ENCODE measurements at regions not wholly inside any gene's neighbourhood (a gene's known extent, or its start where the extent isn't known, plus 50 kb on each side); places are given as distances from the start of the nearest gene placed in this dataset.

- Mint-ChIP-seq H3K36me3 (no peaks in the 10 kb centered on the region), H3K27ac (no peak overlapping the region), H3K4me3 (no peak overlapping the region), H3K4me1 (no peaks in the 10 kb centered on the region), H3K27me3 (no peaks in the 10 kb centered on the region), H3K9me3 (peaks cover 0 to 2% (median 0%) of the 10 kb centered on the region in 7 donors)
- H3K4me3 ChIP-seq (ENCODE audit: low read depth, low read length) = no peak overlapping the region
- H3K27ac ChIP-seq (ENCODE audit: insufficient read depth, low read length, poor library complexity, severe bottlenecking) = no peak overlapping the region
- H3K4me1 ChIP-seq (ENCODE audit: control insufficient read depth, insufficient read depth, low read length, poor library complexity, severe bottlenecking) = no peaks in the 10 kb centered on the region
- DNase-seq (no peak), ATAC-seq (ENCODE audit: low read depth in 2 of 2) (no peak)
- H3K36me3 ChIP-seq (ENCODE audit: control insufficient read depth, insufficient read depth, low read length) = no peaks in the 10 kb centered on the region
- no peaks in the 10 kb centered on the region for H3K9me3 ChIP-seq (ENCODE audit: control insufficient read depth in 2 of 2, low read length in 2 of 2)
- H3K27me3 ChIP-seq (ENCODE audit: control insufficient read depth, insufficient read depth, low read length) = no peaks in the 10 kb centered on the region
These were observed 90.5 kb upstream of the NSMCE3 start for GRCh38 chr15:29360152-29360551.

GRCh38 chr15:29356786-29357185, 87.2 kb upstream of the NSMCE3 start:
- Mint-ChIP-seq H3K4me1 (no peaks in the 10 kb centered on the region), H3K4me3 (no peak overlapping the region)

DNA sequence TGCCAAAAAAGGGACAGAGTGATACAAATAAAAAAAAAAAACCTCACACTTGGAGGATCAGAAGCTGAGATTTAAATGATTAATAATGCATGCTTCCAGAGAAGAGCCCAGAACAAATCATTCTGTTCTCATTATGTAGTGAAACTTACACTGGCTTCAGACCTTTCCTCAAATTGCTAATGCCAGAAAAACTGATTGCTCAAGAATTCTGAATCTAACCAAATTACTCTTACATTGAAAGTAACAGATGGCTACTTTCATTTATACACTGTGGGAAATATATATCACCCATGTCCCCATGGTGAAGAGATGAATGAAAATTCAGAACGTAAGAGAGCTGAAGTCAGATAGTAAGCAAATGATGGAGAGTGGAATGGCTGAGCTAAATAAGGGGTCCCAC, 85.9 kb upstream of the NSMCE3 start:
- no peaks in the 10 kb centered on the region for H3K4me1 ChIP-seq (ENCODE audit: control insufficient read depth, insufficient read depth, low read length, poor library complexity, severe bottlenecking)
- H3K9me3 ChIP-seq (ENCODE audit: control insufficient read depth in 2 of 2, low read length in 2 of 2) = no peaks in the 10 kb centered on the region
- H3K36me3 Mint-ChIP-seq = no peaks in the 10 kb centered on the region
- no peak overlapping the region for H3K27ac ChIP-seq (ENCODE audit: insufficient read depth, low read length, poor library complexity, severe bottlenecking)
- H3K4me3 ChIP-seq (ENCODE audit: low read depth, low read length) = no peak overlapping the region
- DNase-seq (no peak), ATAC-seq (ENCODE audit: low read depth in 2 of 2) (no peak)
- H3K9me3 Mint-ChIP-seq = no peaks in the 10 kb centered on the region
- no peaks in the 10 kb centered on the region for H3K36me3 ChIP-seq (ENCODE audit: control insufficient read depth, insufficient read depth, low read length)
- H3K4me3 Mint-ChIP-seq = no peak overlapping the region
- no peaks in the 10 kb centered on the region for H3K27me3 Mint-ChIP-seq
- H3K27ac Mint-ChIP-seq = no peak overlapping the region
- no peaks in the 10 kb centered on the region for H3K4me1 Mint-ChIP-seq
- H3K27me3 ChIP-seq (ENCODE audit: control insufficient read depth, insufficient read depth, low read length) = no peaks in the 10 kb centered on the region

More at GRCh38 chr15:29356786-29357185, 87.2 kb upstream of the NSMCE3 start:
- Mint-ChIP-seq H3K27ac (no peak overlapping the region), H3K27me3 (no peaks in the 10 kb centered on the region), H3K36me3 (no peaks in the 10 kb centered on the region), H3K9me3 (no peaks in the 10 kb centered on the region)
- Histone ChIP-seq H3K36me3 (ENCODE audit: control insufficient read depth, insufficient read depth, low read length) (no peaks in the 10 kb centered on the region), H3K27ac (ENCODE audit: insufficient read depth, low read length, poor library complexity, severe bottlenecking) (no peak overlapping the region), H3K4me1 (ENCODE audit: control insufficient read depth, insufficient read depth, low read length, poor library complexity, severe bottlenecking) (no peaks in the 10 kb centered on the region), H3K27me3 (ENCODE audit: control insufficient read depth, insufficient read depth, low read length) (no peaks in the 10 kb centered on the region), H3K9me3 (ENCODE audit: control insufficient read depth in 2 of 2, low read length in 2 of 2) (no peaks in the 10 kb centered on the region), H3K4me3 (ENCODE audit: low read depth, low read length) (no peak overlapping the region)
- no peak for ATAC-seq (ENCODE audit: low read depth in 2 of 2)
- no peak for DNase-seq

GRCh38 chr15:29352402-29352801, 82.8 kb upstream of the NSMCE3 start:
- Mint-ChIP-seq H3K36me3 (no peaks in the 10 kb centered on the region), H3K27me3 (no peaks in the 10 kb centered on the region), H3K9me3 (no peaks in the 10 kb centered on the region), H3K4me3 (no peak overlapping the region), H3K27ac (no peak overlapping the region), H3K4me1 (no peaks in the 10 kb centered on the region)
- no peak for DNase-seq
- Histone ChIP-seq H3K27me3 (ENCODE audit: control insufficient read depth, insufficient read depth, low read length) (no peaks in the 10 kb centered on the region), H3K4me1 (ENCODE audit: control insufficient read depth, insufficient read depth, low read length, poor library complexity, severe bottlenecking) (no peaks in the 10 kb centered on the region), H3K27ac (ENCODE audit: insufficient read depth, low read length, poor library complexity, severe bottlenecking) (no peak overlapping the region), H3K4me3 (ENCODE audit: low read depth, low read length) (no peak overlapping the region), H3K36me3 (ENCODE audit: control insufficient read depth, insufficient read depth, low read length) (no peaks in the 10 kb centered on the region), H3K9me3 (ENCODE audit: control insufficient read depth in 2 of 2, low read length in 2 of 2) (no peaks in the 10 kb centered on the region)
- ATAC-seq (ENCODE audit: low read depth in 2 of 2) = no peak

GRCh38 chr15:29349196-29349595, 79.6 kb upstream of the NSMCE3 start:
- Histone ChIP-seq H3K36me3 (ENCODE audit: control insufficient read depth, insufficient read depth, low read length) (no peaks in the 10 kb centered on the region), H3K4me3 (ENCODE audit: low read depth, low read length) (no peak overlapping the region), H3K27me3 (ENCODE audit: control insufficient read depth, insufficient read depth, low read length) (no peaks in the 10 kb centered on the region), H3K9me3 (ENCODE audit: control insufficient read depth in 2 of 2, low read length in 2 of 2) (no peaks in the 10 kb centered on the region), H3K27ac (ENCODE audit: insufficient read depth, low read length, poor library complexity, severe bottlenecking) (no peak overlapping the region), H3K4me1 (ENCODE audit: control insufficient read depth, insufficient read depth, low read length, poor library complexity, severe bottlenecking) (no peaks in the 10 kb centered on the region)
- DNase-seq (no peak), ATAC-seq (ENCODE audit: low read depth in 2 of 2) (no peak)
- no peaks in the 10 kb centered on the region for H3K36me3 Mint-ChIP-seq
- H3K4me3 Mint-ChIP-seq = no peak overlapping the region
- no peaks in the 10 kb centered on the region for H3K9me3 Mint-ChIP-seq
- no peaks in the 10 kb centered on the region for H3K27me3 Mint-ChIP-seq
- no peak overlapping the region for H3K27ac Mint-ChIP-seq
- H3K4me1 Mint-ChIP-seq = no peaks in the 10 kb centered on the region

DNA sequence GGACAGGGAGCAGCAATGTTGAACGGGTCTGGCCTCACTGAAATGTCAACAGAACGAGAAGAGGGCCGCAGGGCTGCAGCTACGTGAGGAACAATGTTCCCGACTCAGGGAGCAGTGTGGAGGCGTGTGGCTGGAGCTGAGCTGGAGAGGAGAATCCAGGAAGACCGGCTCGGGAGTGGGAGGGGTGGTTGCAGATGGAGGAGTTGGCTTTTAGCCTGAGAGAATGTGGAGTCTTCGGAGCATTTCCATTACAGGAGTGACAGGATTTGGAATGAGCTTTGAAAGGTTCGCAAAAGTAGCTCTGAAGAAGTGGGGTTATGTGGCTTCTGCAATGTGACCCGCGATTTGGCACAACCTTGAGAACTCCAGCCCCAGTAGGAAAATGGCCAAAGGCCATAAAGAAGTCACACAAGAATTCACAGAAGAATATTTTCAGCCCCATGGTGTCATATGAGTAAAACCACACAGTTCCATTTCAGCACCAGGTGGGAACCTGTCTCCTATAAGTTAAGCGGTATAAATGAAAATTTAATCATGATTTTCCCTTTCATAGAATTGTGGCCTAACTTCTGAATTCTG, 78.8 kb upstream of the NSMCE3 start:
- H3K4me3 ChIP-seq (ENCODE audit: low read depth, low read length) = no peak overlapping the region
- no peaks in the 10 kb centered on the region for H3K36me3 ChIP-seq (ENCODE audit: control insufficient read depth, insufficient read depth, low read length)
- H3K27ac Mint-ChIP-seq = no peak overlapping the region
- H3K9me3 Mint-ChIP-seq = no peaks in the 10 kb centered on the region
- H3K4me1 Mint-ChIP-seq = no peaks in the 10 kb centered on the region
- no peak overlapping the region for H3K27ac ChIP-seq (ENCODE audit: insufficient read depth, low read length, poor library complexity, severe bottlenecking)
- H3K36me3 Mint-ChIP-seq = no peaks in the 10 kb centered on the region
- H3K9me3 ChIP-seq (ENCODE audit: control insufficient read depth in 2 of 2, low read length in 2 of 2) = no peaks in the 10 kb centered on the region
- H3K27me3 Mint-ChIP-seq = no peaks in the 10 kb centered on the region
- no peaks in the 10 kb centered on the region for H3K4me1 ChIP-seq (ENCODE audit: control insufficient read depth, insufficient read depth, low read length, poor library complexity, severe bottlenecking)
- no peak overlapping the region for H3K4me3 Mint-ChIP-seq
- no peaks in the 10 kb centered on the region for H3K27me3 ChIP-seq (ENCODE audit: control insufficient read depth, insufficient read depth, low read length)
- DNase-seq = no peak
- ATAC-seq (ENCODE audit: low read depth in 2 of 2) = no peak

DNA sequence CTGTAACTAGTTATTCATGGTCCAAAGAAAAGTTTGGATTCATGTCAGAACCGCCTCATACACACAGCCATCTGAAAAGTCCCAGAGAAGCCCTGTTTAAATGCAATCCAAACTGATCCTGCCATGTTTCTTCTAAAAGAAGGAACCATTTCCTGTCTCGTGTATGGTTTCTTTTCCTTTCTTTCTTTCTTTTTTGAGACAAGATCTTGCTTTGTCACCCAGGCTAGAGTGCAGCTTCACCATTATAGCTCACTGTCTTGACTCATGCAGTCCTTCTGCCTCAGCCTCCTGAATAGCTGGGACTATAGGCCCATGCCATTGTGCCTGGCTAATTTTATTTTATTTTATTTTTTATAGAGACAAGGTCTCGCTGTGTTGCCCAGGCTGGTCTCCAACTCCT, 77.4 kb upstream of the NSMCE3 start:
- Mint-ChIP-seq H3K27me3 (no peaks in the 10 kb centered on the region), H3K9me3 (no peaks in the 10 kb centered on the region), H3K4me1 (no peaks in the 10 kb centered on the region), H3K36me3 (no peaks in the 10 kb centered on the region), H3K4me3 (no peak overlapping the region), H3K27ac (no peak overlapping the region)
- no peak overlapping the region for H3K4me3 ChIP-seq (ENCODE audit: low read depth, low read length)
- H3K4me1 ChIP-seq (ENCODE audit: control insufficient read depth, insufficient read depth, low read length, poor library complexity, severe bottlenecking) = no peaks in the 10 kb centered on the region
- no peaks in the 10 kb centered on the region for H3K36me3 ChIP-seq (ENCODE audit: control insufficient read depth, insufficient read depth, low read length)
- DNase-seq (no peak), ATAC-seq (ENCODE audit: low read depth in 2 of 2) (no peak)
- no peak overlapping the region for H3K27ac ChIP-seq (ENCODE audit: insufficient read depth, low read length, poor library complexity, severe bottlenecking)
- no peaks in the 10 kb centered on the region for H3K9me3 ChIP-seq (ENCODE audit: control insufficient read depth in 2 of 2, low read length in 2 of 2)
- no peaks in the 10 kb centered on the region for H3K27me3 ChIP-seq (ENCODE audit: control insufficient read depth, insufficient read depth, low read length)

GRCh38 chr15:29345549-29346525, 76.2 kb upstream of the NSMCE3 start:
- Histone ChIP-seq H3K9me3 (ENCODE audit: control insufficient read depth in 2 of 2, low read length in 2 of 2) (no peaks in the 10 kb centered on the region), H3K4me1 (ENCODE audit: control insufficient read depth, insufficient read depth, low read length, poor library complexity, severe bottlenecking) (no peaks in the 10 kb centered on the region), H3K4me3 (ENCODE audit: low read depth, low read length) (no peak overlapping the region), H3K27me3 (ENCODE audit: control insufficient read depth, insufficient read depth, low read length) (no peaks in the 10 kb centered on the region), H3K36me3 (ENCODE audit: control insufficient read depth, insufficient read depth, low read length) (no peaks in the 10 kb centered on the region), H3K27ac (ENCODE audit: insufficient read depth, low read length, poor library complexity, severe bottlenecking) (no peak overlapping the region)
- no peaks in the 10 kb centered on the region for H3K36me3 Mint-ChIP-seq
- H3K27me3 Mint-ChIP-seq = no peaks in the 10 kb centered on the region
- DNase-seq (no peak), ATAC-seq (ENCODE audit: low read depth in 2 of 2) (no peak)
- no peak overlapping the region for H3K4me3 Mint-ChIP-seq
- no peaks in the 10 kb centered on the region for H3K9me3 Mint-ChIP-seq
- H3K4me1 Mint-ChIP-seq = no peaks in the 10 kb centered on the region
- H3K27ac Mint-ChIP-seq = no peak overlapping the region
